H1 (cell line): ENCODE measurements at regions not wholly inside any gene's neighbourhood (a gene's known extent, or its start where the extent isn't known, plus 50 kb on each side); places are given as distances from the start of the nearest gene placed in this dataset.

Source experiments
- ASH2L ChIP-seq: fragments of 200-600, 300-600 bp; sonication (generic); IDR thresholded peaks from one replicate; pipeline ENCODE4 v1.7.1; 2017; ENCODE audit warnings: low read length
- ATF3 ChIP-seq: IDR thresholded peaks from 2 replicates; pipeline ENCODE4 v1.6.1; 2011; ENCODE audit warnings: low read depth, mild to moderate bottlenecking, low read length; ENCODE audit not compliant: insufficient read depth
- BRCA1 ChIP-seq: IDR thresholded peaks from 2 replicates; pipeline ENCODE4 v1.6.1; 2012; ENCODE audit warnings: low read depth, low read length, improper control_type of control experiment
- CHD2 ChIP-seq: IDR thresholded peaks from 2 replicates; pipeline ENCODE4 v1.6.1; 2012; ENCODE audit warnings: low read length, improper control_type of control experiment
- CREB1 ChIP-seq: IDR thresholded peaks from 2 replicates; pipeline ENCODE4 v1.6.1; 2012; ENCODE audit warnings: inconsistent platforms
- CTCF ChIP-seq, 3 experiments: IDR thresholded peaks; 1 replicate in 2 of 3; 2 replicates in 1 of 3; pipeline versions ENCODE4 v1.5.1 to v1.6.1; 2011; ENCODE audit warnings: low read length in 3 of 3, mild to moderate bottlenecking in 3 of 3, inconsistent platforms in 2 of 3, low read depth in 1 of 3, moderate library complexity in 1 of 3; ENCODE audit not compliant: insufficient read depth in 1 of 3; ENCODE audit errors: control extremely low read depth in 1 of 3
- EP300 ChIP-seq, 2 experiments: IDR thresholded peaks; 1 replicate in 1 of 2; 2 replicates in 1 of 2; pipeline ENCODE4 v1.6.1; 2011 to 2012; ENCODE audit warnings: low read depth in 2 of 2, low read length in 2 of 2, mild to moderate bottlenecking in 2 of 2, borderline replicate concordance in 1 of 2, inconsistent platforms in 1 of 2, moderate library complexity in 1 of 2
- EZH2 ChIP-seq: fragments of 200-600 bp; sonication (generic); IDR thresholded peaks from 2 replicates; pipeline ENCODE4 v1.7.1; 2012; ENCODE audit warnings: low read depth, mild to moderate bottlenecking, moderate library complexity, low read length, inconsistent platforms; ENCODE audit not compliant: severe bottlenecking
- KDM5A ChIP-seq: fragments of 200-600 bp; IDR thresholded peaks from 2 replicates; pipeline ENCODE4 v1.7.1; 2012; ENCODE audit warnings: mild to moderate bottlenecking, low read length, inconsistent platforms, mixed read lengths
- POLR2A ChIP-seq, 2 experiments: IDR thresholded peaks; 1 replicate in 1 of 2; 2 replicates in 1 of 2; pipeline ENCODE4 v1.6.1; 2011; ENCODE audit warnings: low read depth in 2 of 2, low read length in 2 of 2, mild to moderate bottlenecking in 2 of 2; ENCODE audit errors: control extremely low read depth in 1 of 2
- RNF2 ChIP-seq: fragments of 200-900, 300-1000 bp; sonication (generic); IDR thresholded peaks from 2 replicates; pipeline ENCODE4 v1.7.1; 2016; ENCODE audit warnings: borderline replicate concordance, low read depth, mild to moderate bottlenecking, antibody characterized with exemption, low read length; ENCODE audit not compliant: poor library complexity, severe bottlenecking; ENCODE audit errors: missing control alignments
- RXRA ChIP-seq: IDR thresholded peaks from 2 replicates; pipeline ENCODE4 v1.6.1; 2011; ENCODE audit warnings: low read depth, mild to moderate bottlenecking, low read length, moderate library complexity; ENCODE audit not compliant: insufficient read depth
- TBP ChIP-seq: IDR thresholded peaks from 2 replicates; pipeline ENCODE4 v1.6.1; 2011; ENCODE audit warnings: low read depth, low read length, improper control_type of control experiment
- ZNF274 ChIP-seq: IDR thresholded peaks from 2 replicates; pipeline ENCODE4 v1.7.0; 2012; ENCODE audit warnings: low read length, borderline replicate concordance; ENCODE audit errors: extremely low read depth

DNA sequence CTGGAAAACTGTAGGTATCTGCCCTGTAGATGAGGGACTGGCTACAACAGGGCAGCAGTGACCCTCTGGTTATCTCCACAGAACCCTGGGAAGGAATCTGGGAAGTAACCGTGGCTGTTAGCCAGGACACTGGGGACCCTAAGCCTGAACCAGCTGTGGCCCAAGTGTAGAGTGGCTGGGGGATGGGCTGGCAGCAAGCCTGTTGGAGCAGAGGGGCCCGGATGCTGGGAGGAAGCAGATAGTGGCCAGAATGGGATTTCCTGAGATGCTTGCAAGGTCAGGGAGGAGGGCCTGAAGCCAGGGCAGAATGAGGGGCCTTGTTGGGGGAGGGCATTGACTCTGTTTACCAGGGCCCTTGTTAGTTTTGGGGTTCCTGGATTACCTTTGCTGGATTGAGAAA lies 161.0 kb upstream of the EOLA2 start:
- TF ChIP-seq RXRA: no peak
- no peak for TF ChIP-seq ATF3
- TF ChIP-seq ASH2L: no peak
- no peak for TF ChIP-seq KDM5A
- TF ChIP-seq CTCF (IDR thresholded peaks at IDR 0.05; ENCODE audit: control extremely low read depth in 1 of 3, insufficient read depth in 1 of 3, low read depth in 1 of 3, low read length in 3 of 3): no peak
- no peak for TF ChIP-seq BRCA1
- TF ChIP-seq EP300 (IDR thresholded peaks at IDR 0.05; ENCODE audit: borderline replicate concordance in 1 of 2, low read depth in 2 of 2, low read length in 2 of 2): no peak
- no peak for TF ChIP-seq POLR2A (IDR thresholded peaks at IDR 0.05; ENCODE audit: control extremely low read depth in 1 of 2, low read depth in 2 of 2, low read length in 2 of 2)
- TF ChIP-seq CREB1: no peak
- TF ChIP-seq TBP: no peak
- TF ChIP-seq EZH2: no peak
- no peak for TF ChIP-seq ZNF274
- TF ChIP-seq RNF2: no peak
- TF ChIP-seq CHD2: no peak
